HG03575 (cell line): ENCODE measurements at regions not wholly inside any gene's neighbourhood (a gene's known extent, or its start where the extent isn't known, plus 50 kb on each side); places are given as distances from the start of the nearest gene placed in this dataset.

ENCODE experiments used
- ATAC-seq: cut with Tn5 transposase; IDR thresholded peaks from one replicate; pipeline ENCODE4 v1.9.1; 2021; ENCODE audit not compliant: unreplicated experiment, insufficient number of reproducible peaks, low FRiP score; ENCODE audit errors: extremely low read depth

GRCh38 chr20:50283370-50283769 lies 92.7 kb downstream of the CEBPB start:
- ATAC-seq = no peak

GRCh38 chr20:50283922-50284810 lies 93.5 kb downstream of the CEBPB start:
- no peak for ATAC-seq

- ATAC-seq = no peak
These were observed 94.3 kb downstream of the CEBPB start for GRCh38 chr20:50284811-50285375.

GRCh38 chr20:50285376-50286173 lies 94.9 kb downstream of the CEBPB start:
- no peak for ATAC-seq

GRCh38 chr20:50286174-50286511 lies 95.5 kb downstream of the CEBPB start:
- ATAC-seq = no peak

- ATAC-seq = no peak
These were observed 96.0 kb downstream of the CEBPB start for GRCh38 chr20:50286609-50287008.

- ATAC-seq = no peak
These were observed 96.9 kb downstream of the CEBPB start for GRCh38 chr20:50287512-50287911.

- ATAC-seq = no peak
These were observed 97.5 kb downstream of the CEBPB start for GRCh38 chr20:50288128-50288623.

GRCh38 chr20:50289581-50289980 lies 99.0 kb downstream of the CEBPB start:
- ATAC-seq = no peak

- no peak for ATAC-seq
These were observed 99.5 kb downstream of the CEBPB start for GRCh38 chr20:50290112-50290511.

- ATAC-seq = no peak
These were observed 100.2 kb downstream of the CEBPB start for GRCh38 chr20:50290808-50291207.

GRCh38 chr20:50291254-50292078 lies 100.8 kb downstream of the CEBPB start:
- no peak for ATAC-seq

- ATAC-seq = no peak
These were observed 101.5 kb downstream of the CEBPB start for GRCh38 chr20:50292079-50292590.

GRCh38 chr20:50292591-50293283 lies 102.1 kb downstream of the CEBPB start:
- no peak for ATAC-seq

- no peak for ATAC-seq
These were observed 102.9 kb downstream of the CEBPB start for GRCh38 chr20:50293284-50294139.

- no peak for ATAC-seq
These were observed 103.8 kb downstream of the CEBPB start for GRCh38 chr20:50294164-50295088.
